HuH-7.5 (cell line): ENCODE measurements at regions not wholly inside any gene's neighbourhood (a gene's known extent, or its start where the extent isn't known, plus 50 kb on each side); places are given as distances from the start of the nearest gene placed in this dataset.
A peak's percentile ranks its signal among the peaks of the same experiment; 100 is the strongest.

Experiments
- DNase-seq: peaks from one replicate; pipeline ENCODE4 v3.0.0; 2011; ENCODE audit warnings: low spot score

DNA sequence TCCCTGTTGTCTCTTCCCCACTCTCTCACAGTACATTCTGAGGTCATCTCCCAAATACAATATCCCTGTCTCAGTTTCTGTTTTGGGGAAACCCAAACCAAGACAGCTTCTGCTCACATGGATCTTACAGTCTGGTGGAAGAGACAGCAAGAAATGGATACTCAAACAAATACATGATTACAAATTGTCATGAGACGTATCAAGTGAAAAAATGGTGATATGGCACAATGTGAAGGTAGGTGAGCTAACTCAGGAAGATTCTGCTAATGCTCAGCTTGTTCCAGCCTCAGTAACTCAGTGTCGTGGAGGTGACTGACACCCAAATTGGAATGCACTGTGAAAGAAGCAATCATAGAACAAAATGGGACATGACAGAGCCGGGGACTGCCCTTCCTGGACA, 68.3 kb downstream of the CHST1 start:
- DNase-seq: no peak

DNA sequence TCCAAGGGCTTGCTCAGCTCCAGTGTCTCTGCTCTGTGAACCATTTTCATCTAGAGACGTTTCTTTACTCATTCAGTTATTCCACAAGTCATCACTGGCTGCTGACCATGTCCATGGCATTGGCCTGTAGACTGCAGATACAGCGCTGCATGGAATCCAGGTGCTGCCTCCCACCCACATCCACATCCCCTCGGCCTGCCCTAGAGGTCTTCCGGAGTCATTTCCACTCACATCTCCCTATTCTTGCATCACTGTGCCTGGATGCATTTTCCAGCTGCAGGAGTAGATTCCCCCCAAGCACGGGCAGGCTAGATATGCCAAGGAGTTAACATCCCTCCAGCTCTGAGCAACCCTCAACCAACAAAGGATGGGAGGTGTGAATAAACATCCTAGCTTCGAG, 68.9 kb downstream of the CHST1 start:
- DNase-seq: no peak

DNA sequence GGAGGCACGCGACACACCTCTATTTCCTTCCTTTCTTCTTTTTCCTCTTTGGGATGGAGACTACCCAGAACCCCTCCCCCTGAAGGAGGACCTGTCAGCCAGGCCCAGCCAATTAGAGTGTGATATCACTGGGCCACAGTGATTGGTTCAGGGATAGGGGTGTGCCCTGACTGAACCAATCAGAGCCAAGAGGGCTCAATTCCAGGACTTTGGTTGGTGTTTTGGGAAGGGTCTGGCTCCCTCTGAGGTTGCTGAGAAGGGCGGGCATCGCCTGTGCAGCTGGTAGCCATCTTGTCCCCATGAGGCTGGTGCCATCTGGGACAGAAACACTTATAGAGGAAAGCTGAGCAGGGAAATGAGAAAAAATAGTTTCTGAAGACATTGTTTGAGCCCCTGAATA, 71.4 kb downstream of the CHST1 start:
- DNase-seq: no peak

GRCh38 chr11:45592636-45593035, 72.8 kb downstream of the CHST1 start:
- no peak for DNase-seq

DNA sequence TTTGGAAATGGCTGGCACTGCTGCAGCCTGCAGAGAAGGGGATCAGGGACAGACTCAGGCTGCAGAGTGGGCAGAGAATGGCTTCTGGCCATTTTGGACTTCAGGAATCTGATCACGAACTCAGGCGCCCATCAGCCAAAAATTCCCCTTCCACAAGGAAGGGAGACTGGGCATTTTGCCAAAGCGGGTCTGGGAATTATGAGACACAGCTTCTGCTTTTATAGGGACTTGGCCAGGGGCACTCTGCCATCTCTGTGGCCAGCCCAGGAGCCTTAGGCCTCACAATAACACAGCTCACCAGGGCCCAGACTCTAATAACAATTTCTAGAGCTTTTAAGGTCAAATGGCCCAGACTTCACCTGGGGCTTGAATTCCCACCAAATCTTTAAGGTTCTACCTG, 74.7 kb downstream of the CHST1 start:
- no peak for DNase-seq

- no peak for DNase-seq
Measured at GRCh38 chr11:45585205-45585604, 80.2 kb downstream of the CHST1 start.

- no peak for DNase-seq
Measured at GRCh38 chr11:45583981-45584566, 81.3 kb downstream of the CHST1 start.

GRCh38 chr11:45580399-45580798, 85.0 kb downstream of the CHST1 start:
- peak; percentile 33 for DNase-seq

- DNase-seq: no peak
Measured at GRCh38 chr11:45578316-45578715, 87.1 kb downstream of the CHST1 start.

DNA sequence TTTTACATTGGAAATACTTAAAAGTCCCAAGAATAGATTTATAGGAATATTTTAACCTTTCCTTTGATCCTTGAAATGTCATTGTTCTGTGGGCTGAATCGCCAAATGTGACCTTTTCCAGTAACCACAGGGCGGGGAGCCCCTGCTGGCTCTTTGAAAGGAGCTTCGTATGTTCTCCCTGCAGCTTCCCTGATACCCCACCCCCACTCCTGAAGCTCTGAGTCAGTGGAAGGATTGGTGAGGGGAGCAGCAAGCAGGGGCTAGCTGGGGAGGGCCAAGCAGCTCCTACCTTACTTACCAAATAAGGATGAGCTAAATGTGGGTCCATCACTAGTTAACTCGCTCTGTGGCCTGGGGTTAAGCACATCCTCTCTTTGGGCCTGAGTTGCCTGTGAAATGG, 87.7 kb downstream of the CHST1 start:
- DNase-seq: no peak

DNA sequence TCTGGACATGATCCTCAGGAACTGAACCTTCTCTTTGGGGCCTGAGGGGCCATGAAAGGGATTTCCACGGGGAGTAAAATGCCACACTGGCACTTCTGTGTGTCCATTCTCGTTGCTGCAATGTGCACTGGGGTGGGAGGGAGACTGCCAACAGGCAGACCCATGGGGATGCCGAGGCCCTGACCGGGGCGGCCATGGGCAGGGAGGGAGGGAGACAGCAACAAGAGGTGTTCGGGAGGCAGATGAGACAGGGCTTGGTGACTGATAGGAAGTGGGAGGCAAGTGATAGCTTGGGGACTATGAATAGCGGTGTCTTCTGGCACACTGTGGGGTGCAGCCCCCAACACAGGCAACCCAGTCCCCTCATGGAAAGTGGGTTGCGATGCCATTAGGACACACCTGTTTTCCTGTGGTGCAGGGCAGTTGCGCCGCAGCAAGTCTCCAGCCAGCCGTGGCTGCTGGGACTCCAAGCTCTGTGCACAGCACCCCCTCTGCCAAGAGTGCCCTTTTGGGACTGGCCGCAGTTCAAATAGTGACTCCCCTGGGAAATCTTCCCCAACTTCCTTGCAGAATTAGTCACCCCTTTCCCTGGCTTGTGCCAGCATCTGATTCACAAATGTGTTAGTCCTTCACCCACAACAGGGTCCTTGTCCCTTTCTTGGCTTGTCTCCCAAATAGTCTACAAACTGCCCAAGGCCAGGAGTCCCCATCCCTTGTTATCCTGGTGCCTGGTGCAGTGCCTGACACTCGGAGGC, 88.8 kb downstream of the CHST1 start:
- DNase-seq: no peak

DNA sequence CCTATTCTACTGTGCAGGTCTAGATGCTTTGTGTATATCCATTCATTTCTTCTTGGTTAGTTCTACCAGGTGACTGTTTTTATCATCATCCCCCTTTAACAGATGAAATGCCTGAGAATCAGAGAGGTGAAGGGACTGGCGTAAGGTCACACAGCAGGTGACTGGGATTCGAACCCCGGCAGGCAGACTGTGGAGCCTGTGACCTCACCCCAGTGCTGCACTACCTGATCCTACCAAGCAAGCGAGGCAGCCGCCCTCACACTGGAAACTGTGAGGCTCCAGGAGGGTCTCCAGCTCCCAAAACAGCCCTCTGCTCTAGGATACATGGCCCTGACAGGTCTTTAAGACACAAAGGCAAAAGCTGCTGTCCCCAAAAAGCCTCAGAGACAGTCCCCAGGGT, 91.7 kb downstream of the CHST1 start:
- no peak for DNase-seq

DNA sequence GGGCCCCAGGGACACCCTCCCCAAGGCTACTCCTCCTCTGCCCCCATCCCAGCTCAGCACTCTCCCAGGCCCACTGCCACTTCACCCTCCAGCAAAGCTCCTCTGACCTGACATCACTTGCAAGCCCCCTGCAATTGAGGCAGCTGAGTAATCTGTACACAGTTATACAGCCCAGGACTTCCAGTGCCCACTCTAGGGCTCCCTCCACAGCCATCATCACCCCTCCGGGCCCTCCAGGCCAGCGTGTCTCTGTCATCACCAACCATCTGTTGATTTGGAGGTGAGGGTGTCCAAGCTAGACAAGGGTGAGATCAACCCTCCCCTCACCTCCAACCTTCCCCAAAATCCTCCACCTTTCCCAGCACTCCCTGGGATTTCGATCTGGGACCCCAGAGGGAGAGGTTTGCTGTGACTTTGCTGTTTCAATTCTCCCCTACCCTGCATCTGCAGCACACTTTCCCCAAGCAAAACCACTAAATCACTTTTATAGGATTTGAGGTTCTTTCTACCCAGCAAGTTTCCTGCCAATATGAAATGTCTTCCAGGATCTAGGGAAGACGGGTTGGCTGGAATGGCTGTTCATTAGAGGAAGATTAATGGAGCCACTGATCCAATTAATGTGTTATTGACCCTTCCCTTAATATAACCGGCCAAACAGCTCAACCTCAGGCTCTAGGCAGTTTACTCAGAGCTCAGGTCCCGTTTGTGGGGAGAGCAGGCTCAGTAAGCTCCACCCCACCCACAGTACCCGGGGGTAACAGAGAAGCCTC, 92.9 kb downstream of the CHST1 start:
- DNase-seq: no peak

DNA sequence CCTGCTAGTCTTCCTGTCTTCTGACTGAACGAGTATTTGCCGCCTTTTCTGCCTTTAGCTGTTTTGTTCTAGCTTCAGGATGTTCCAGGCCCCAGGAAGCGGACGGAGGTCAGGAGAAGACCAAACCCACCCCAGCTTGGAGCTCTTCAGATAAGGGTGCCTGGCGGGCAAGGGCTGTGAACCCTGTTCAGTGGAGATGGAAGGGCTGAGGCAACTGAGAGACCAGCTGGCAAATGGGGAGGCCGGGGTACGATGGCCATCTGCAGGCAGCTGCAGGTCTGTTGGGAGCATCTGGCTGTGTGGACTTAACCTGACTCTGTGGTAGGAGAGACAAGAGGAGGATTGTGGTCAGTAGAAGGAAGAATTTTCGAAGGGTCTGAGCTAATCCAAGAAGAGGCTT, 95.6 kb downstream of the CHST1 start:
- DNase-seq: no peak

DNA sequence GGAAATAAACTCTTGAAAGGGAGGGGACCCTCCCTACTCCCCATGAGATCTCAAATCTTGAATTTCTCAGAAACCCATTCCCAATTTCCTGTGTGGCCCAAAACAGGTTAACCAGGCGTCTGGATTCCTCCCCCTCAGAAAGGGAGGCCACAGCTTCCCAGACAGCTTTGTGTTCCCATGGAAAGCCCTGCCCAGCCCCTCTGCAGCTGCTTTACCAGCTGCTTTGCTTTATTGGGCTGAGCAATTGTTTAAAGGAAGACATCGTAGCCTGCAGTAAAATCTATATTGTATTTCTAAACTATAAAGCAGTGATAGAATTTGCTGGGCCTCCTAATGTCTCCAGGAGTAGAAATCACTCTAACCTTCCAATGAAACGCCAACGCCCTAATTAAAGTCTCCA, 97.4 kb downstream of the CHST1 start:
- no peak for DNase-seq

GRCh38 chr11:45565446-45565988, 99.9 kb downstream of the CHST1 start:
- DNase-seq: no peak

- DNase-seq: no peak
Measured at GRCh38 chr11:45563810-45564209, 101.6 kb downstream of the CHST1 start.

GRCh38 chr11:45563171-45563570, 102.3 kb downstream of the CHST1 start:
- DNase-seq: no peak

GRCh38 chr11:45560913-45561281, 104.5 kb downstream of the CHST1 start:
- no peak for DNase-seq

- no peak for DNase-seq
Measured at GRCh38 chr11:45560155-45560912, 105.1 kb downstream of the CHST1 start.

GRCh38 chr11:45556851-45557707, 108.3 kb downstream of the CHST1 start:
- no peak for DNase-seq
